SK-N-MC (cell line): ENCODE measurements at regions not wholly inside any gene's neighbourhood (a gene's known extent, or its start where the extent isn't known, plus 50 kb on each side); places are given as distances from the start of the nearest gene placed in this dataset.

Experiments used
- EZH2 ChIP-seq: fragments of 200-600 bp; sonication (generic); IDR thresholded peaks from one replicate; pipeline ENCODE4 v1.6.1; 2017; ENCODE audit warnings: antibody characterized with exemption
- POLR2AphosphoS5 ChIP-seq: IDR thresholded peaks from 2 replicates; pipeline ENCODE4 v1.6.1; 2012; ENCODE audit warnings: mild to moderate bottlenecking, low read depth, low read length, borderline replicate concordance

- TF ChIP-seq EZH2 (no peak), POLR2AphosphoS5 (no peak)
These were observed 128.9 kb upstream of the ATP1B1 start for GRCh38 chr1:168977618-168978017.
